ENCODE measurements at regions not wholly inside any gene's neighbourhood (a gene's known extent, or its start where the extent isn't known, plus 50 kb on each side); places are given as distances from the start of the nearest gene placed in this dataset.

GRCh38 chr7:32219416-32219815 lies 149.2 kb upstream of the PDE1C start:
- H3K4me1 Mint-ChIP-seq (ENCODE audit: low read depth), result no peaks in the 10 kb centered on the region
- no peak for DNase-seq (ENCODE audit: low spot score)
- H3K36me3 Mint-ChIP-seq (ENCODE audit: low read depth), result no peaks in the 10 kb centered on the region
- no peak overlapping the region for H3K4me3 Mint-ChIP-seq (ENCODE audit: unreplicated experiment)
- H3K27me3 Mint-ChIP-seq (ENCODE audit: low read depth), result peaks cover 51% of the 10 kb centered on the region
- no peaks in the 10 kb centered on the region for H3K9me3 Mint-ChIP-seq (ENCODE audit: low read depth)
- TF ChIP-seq, protein P1, sequence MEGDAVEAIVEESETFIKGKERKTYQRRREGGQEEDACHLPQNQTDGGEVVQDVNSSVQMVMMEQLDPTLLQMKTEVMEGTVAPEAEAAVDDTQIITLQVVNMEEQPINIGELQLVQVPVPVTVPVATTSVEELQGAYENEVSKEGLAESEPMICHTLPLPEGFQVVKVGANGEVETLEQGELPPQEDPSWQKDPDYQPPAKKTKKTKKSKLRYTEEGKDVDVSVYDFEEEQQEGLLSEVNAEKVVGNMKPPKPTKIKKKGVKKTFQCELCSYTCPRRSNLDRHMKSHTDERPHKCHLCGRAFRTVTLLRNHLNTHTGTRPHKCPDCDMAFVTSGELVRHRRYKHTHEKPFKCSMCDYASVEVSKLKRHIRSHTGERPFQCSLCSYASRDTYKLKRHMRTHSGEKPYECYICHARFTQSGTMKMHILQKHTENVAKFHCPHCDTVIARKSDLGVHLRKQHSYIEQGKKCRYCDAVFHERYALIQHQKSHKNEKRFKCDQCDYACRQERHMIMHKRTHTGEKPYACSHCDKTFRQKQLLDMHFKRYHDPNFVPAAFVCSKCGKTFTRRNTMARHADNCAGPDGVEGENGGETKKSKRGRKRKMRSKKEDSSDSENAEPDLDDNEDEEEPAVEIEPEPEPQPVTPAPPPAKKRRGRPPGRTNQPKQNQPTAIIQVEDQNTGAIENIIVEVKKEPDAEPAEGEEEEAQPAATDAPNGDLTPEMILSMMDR (IDR thresholded peaks at IDR 0.05), result no peak
- no peak overlapping the region for H3K27ac Mint-ChIP-seq (ENCODE audit: unreplicated experiment)

DNA sequence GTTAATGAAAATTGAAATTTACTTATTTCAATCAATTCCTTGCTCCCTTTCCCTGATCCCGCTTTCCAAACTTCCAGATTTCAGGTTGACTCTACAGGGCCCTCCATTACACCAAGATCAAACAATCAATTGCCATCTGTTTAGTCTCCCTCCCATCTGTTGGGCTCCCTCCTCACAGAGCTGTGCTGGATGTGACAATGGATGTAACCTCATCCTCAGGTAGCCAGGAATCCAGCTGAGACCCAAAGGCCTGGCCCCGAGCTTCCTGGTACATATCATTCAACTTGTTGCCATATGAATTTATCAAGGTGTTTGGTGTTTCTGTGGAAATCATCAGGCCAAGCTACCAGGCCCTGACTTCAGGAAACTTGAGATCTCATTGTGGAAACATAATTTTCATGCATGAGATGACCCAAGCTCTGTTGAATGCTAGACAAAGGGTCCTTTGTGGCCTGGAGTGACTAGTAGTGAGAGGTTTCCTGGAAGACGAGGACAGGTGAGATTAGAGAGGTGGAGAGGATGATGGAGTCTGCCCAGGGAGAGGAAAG lies 148.6 kb upstream of the PDE1C start:
- Mint-ChIP-seq H3K4me1 (ENCODE audit: low read depth) (no peaks in the 10 kb centered on the region), H3K27ac (ENCODE audit: unreplicated experiment) (no peak overlapping the region), H3K27me3 (ENCODE audit: low read depth) (peaks cover 50% of the 10 kb centered on the region), H3K36me3 (ENCODE audit: low read depth) (no peaks in the 10 kb centered on the region), H3K4me3 (ENCODE audit: unreplicated experiment) (no peak overlapping the region), H3K9me3 (ENCODE audit: low read depth) (no peaks in the 10 kb centered on the region)
- TF ChIP-seq, protein P1 (IDR thresholded peaks at IDR 0.05), result no peak
- DNase-seq (ENCODE audit: low spot score), result no peak

DNA sequence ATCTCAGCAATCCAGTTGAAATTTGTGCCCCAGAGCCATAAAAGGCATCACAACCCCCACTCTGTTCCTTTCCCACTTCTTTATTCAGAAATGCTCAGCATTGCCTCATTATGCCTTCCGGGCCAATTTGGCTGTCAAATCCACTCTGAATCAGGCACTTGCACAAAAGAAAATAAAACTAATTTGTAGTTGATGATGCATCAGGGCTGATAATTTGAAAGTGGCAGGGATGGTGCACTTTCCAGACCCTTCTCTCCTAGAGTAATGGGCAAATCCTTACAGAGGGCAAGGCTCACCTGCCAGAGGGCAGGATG lies 147.9 kb upstream of the PDE1C start:
- Mint-ChIP-seq H3K27ac (ENCODE audit: unreplicated experiment) (no peak overlapping the region), H3K27me3 (ENCODE audit: low read depth) (peaks cover 50% of the 10 kb centered on the region), H3K36me3 (ENCODE audit: low read depth) (no peaks in the 10 kb centered on the region), H3K4me3 (ENCODE audit: unreplicated experiment) (no peak overlapping the region), H3K4me1 (ENCODE audit: low read depth) (no peaks in the 10 kb centered on the region), H3K9me3 (ENCODE audit: low read depth) (no peaks in the 10 kb centered on the region)
- no peak for DNase-seq (ENCODE audit: low spot score)
- TF ChIP-seq, protein P1 (IDR thresholded peaks at IDR 0.05), result no peak

DNA sequence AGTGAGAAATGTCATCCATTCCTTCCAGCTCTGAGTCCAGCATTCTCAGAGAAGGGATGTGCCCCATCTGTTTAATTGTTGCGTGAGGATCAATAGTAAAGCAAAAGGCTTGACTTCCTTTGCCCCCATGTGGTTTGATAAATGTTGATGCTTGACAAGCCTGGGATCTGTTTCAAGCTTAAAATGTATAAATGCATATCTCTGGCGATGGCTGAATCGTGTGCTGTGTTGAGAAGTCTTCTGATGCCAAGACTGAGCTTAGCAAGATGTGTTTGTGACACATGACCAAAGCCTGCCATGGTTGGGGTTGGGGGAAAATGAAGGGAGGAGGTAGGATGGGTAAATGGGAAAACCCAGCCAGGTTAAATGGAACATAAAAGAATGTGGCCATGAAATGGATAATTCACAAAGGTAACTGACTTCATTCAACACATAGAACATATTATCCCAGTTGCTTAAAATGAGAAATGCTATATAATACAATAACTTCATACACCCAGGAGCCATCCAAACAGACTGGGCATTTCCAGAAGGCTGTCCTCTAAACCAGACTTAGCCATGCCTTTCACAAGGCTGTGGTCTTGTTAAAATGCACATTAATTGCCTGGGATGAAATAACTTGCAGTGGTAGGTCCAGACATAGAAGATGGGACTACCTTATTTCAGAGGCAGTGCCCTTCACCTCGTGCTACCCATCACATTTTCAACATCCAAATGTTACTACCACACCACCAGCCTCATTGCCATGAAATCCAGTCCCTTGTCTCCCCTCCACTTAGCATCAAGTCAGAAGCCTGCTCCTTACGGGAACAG lies 147.3 kb upstream of the PDE1C start:
- peaks cover 48% of the 10 kb centered on the region for H3K27me3 Mint-ChIP-seq (ENCODE audit: low read depth)
- H3K9me3 Mint-ChIP-seq (ENCODE audit: low read depth), result no peaks in the 10 kb centered on the region
- no peak overlapping the region for H3K4me3 Mint-ChIP-seq (ENCODE audit: unreplicated experiment)
- no peak overlapping the region for H3K27ac Mint-ChIP-seq (ENCODE audit: unreplicated experiment)
- H3K36me3 Mint-ChIP-seq (ENCODE audit: low read depth), result no peaks in the 10 kb centered on the region
- TF ChIP-seq, protein P1 (IDR thresholded peaks at IDR 0.05), result no peak
- no peaks in the 10 kb centered on the region for H3K4me1 Mint-ChIP-seq (ENCODE audit: low read depth)
- no peak for DNase-seq (ENCODE audit: low spot score)

DNA sequence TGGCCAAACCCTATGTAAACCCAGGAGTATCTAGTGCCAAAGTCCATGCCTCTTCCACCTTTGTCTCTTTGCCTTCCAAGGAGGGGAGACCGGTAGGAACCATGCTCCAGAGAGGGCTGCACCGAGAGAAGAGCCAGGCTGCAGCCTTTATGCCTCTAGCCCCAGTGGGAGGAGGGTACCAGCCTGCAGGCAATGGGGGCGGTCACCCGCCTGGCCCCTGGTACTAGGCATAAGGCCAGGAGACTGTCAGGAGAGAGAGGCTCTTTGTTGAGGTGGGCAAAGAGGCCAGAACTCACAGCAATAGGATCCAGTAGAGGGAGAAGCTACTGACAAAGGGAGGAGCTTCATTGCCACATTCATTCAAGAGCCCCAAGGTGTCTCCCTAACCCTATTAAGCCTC lies 146.6 kb upstream of the PDE1C start:
- Mint-ChIP-seq H3K27me3 (ENCODE audit: low read depth) (peaks cover 50% of the 10 kb centered on the region), H3K36me3 (ENCODE audit: low read depth) (no peaks in the 10 kb centered on the region), H3K4me3 (ENCODE audit: unreplicated experiment) (no peak overlapping the region), H3K4me1 (ENCODE audit: low read depth) (no peaks in the 10 kb centered on the region), H3K9me3 (ENCODE audit: low read depth) (no peaks in the 10 kb centered on the region), H3K27ac (ENCODE audit: unreplicated experiment) (no peak overlapping the region)
- TF ChIP-seq, protein P1 (IDR thresholded peaks at IDR 0.05), result no peak
- DNase-seq (ENCODE audit: low spot score), result no peak
